ENCODE measurements at regions not wholly inside any gene's neighbourhood (a gene's known extent, or its start where the extent isn't known, plus 50 kb on each side); places are given as distances from the start of the nearest gene placed in this dataset.

DNA sequence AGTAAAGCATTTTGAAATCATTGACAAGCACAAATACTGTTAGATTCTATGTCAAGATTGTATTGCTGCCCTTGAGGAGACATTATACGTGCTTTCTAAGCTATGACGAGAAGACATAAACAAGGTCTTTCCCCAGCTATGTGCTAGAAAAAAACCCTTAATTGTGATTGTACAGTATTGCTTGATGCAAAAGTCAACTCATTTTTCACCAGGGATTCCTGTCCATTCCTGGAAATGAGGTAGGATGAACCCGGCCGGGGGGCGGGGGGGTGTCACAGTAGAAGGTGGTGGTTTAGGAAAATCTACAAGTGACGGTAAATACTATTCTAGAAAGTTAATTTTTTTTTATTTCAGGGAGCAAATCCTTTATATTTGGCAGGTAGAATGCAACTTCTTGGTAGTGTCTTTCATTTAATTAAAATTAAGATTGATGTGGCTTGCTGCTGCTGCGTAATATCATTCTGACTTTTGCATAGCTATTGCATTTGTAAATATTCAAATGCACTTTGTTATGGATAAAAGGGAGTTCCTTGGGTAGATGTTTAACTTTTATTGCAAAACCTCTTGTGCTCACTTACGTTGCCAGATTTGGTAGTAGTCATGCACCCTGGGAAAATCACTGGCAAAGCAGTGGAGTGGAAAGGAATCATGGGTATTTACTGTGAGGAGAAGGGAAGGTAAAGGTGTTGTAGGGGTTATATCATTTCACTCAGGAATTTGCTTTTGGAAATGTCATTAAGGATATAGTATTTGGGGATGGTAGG, 164.4 kb upstream of the PRPS1L1 start:
- Histone ChIP-seq H3K4me1 (ENCODE audit: insufficient read depth, low read length) (no peaks in the 10 kb centered on the region), H2AFZ (ENCODE audit: low read depth, low read length) (no peak overlapping the region), H3K4me3 (ENCODE audit: low read length) (no peak overlapping the region), H3K36me3 (ENCODE audit: insufficient read depth, low read length) (no peaks in the 10 kb centered on the region), H3K27me3 (ENCODE audit: insufficient read depth, low read length) (no peaks in the 10 kb centered on the region), H3K9me3 (ENCODE audit: low read length) (no peaks in the 10 kb centered on the region)

DNA sequence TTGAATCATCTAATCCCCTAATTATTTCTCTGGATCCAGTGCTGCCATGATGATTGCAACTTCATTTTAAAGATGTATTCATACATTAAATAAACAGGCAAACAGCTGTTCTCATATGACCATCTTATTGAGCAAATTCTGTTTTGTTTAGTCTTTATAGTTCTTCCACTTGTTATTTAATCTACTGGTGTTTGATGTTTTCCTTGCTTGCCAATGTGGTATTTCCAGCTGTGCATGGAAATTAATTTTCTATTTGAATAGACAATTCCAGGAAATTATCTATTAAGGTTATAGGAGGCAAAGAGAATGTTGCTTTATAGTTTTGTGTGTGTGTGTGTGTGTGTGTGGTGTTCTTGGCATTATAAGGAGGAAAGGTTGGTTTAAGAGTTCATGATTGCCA, 167.0 kb upstream of the PRPS1L1 start:
- Histone ChIP-seq H3K4me3 (ENCODE audit: low read length) (no peak overlapping the region), H3K36me3 (ENCODE audit: insufficient read depth, low read length) (no peaks in the 10 kb centered on the region), H3K27me3 (ENCODE audit: insufficient read depth, low read length) (no peaks in the 10 kb centered on the region), H3K9me3 (ENCODE audit: low read length) (no peaks in the 10 kb centered on the region), H3K4me1 (ENCODE audit: insufficient read depth, low read length) (no peaks in the 10 kb centered on the region), H2AFZ (ENCODE audit: low read depth, low read length) (no peak overlapping the region)

DNA sequence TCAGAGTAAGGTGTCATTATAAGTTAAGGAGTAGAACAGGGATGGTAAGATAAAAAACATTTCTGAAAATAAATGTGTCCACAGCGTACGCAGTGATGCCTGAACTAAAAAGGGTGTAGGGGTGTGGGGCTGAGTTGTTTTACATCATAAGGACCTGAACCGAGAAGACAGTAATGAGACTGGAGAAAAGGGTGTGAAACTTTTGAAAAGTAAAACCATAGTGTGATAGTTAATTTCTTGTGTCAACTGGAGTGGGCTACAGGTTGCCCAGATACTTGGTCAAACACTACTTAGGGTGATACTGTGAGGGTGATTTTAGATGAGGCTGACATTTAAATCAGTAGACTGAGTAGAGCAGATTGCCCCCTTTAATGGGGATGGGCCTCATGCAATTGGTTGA, 169.0 kb upstream of the PRPS1L1 start:
- Histone ChIP-seq H3K4me3 (ENCODE audit: low read length) (no peak overlapping the region), H3K4me1 (ENCODE audit: insufficient read depth, low read length) (no peaks in the 10 kb centered on the region), H2AFZ (ENCODE audit: low read depth, low read length) (no peak overlapping the region)

DNA sequence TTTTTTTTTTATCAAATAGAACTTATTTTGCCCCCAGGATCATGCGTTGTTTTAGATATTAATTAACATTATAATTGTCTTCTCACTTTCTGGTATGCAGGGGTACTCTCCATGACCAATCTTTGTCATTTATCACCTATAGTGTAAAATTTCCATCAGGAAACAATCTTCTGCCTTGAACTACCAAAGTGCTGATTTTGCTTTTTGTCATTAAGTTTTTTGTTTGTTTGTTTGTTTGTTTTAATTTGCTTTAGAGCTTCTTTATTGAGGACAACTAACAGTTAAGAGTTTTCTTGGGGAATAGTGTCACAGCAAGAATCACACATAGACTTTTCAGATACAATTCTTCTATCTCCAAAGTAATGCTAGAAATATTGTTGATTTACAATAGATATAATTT, 171.2 kb upstream of the PRPS1L1 start:
- no peak overlapping the region for H3K4me3 ChIP-seq (ENCODE audit: low read length)
- no peak overlapping the region for H2AFZ ChIP-seq (ENCODE audit: low read depth, low read length)
- H3K27me3 ChIP-seq (ENCODE audit: insufficient read depth, low read length), result no peaks in the 10 kb centered on the region
- no peaks in the 10 kb centered on the region for H3K9me3 ChIP-seq (ENCODE audit: low read length)
- no peaks in the 10 kb centered on the region for H3K36me3 ChIP-seq (ENCODE audit: insufficient read depth, low read length)
- no peaks in the 10 kb centered on the region for H3K4me1 ChIP-seq (ENCODE audit: insufficient read depth, low read length)

More for the DNA sequence above, 169.0 kb upstream of the PRPS1L1 start:
- no peaks in the 10 kb centered on the region for H3K9me3 ChIP-seq (ENCODE audit: low read length)
- no peaks in the 10 kb centered on the region for H3K27me3 ChIP-seq (ENCODE audit: insufficient read depth, low read length)
- no peaks in the 10 kb centered on the region for H3K36me3 ChIP-seq (ENCODE audit: insufficient read depth, low read length)

DNA sequence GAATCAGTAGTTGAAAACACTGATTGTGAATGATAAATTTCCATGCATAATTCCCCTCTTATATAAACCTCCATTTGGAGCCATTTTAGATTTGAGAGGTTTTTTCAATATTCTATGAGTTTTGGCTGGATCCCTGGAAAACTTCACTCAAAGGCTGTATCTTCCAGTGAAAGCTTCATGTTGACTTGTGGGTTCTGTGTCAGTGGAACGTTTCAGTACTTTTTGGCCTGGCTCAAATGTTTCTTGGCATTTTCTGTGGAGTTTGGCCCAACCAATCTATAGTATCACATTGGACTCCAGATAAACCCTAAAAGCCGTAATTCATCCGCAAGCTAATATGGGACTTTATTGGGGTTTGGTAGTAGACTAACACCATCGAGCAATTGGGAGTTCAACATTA, 172.6 kb upstream of the PRPS1L1 start:
- Histone ChIP-seq H2AFZ (ENCODE audit: low read depth, low read length) (no peak overlapping the region), H3K4me3 (ENCODE audit: low read length) (no peak overlapping the region), H3K4me1 (ENCODE audit: insufficient read depth, low read length) (no peaks in the 10 kb centered on the region), H3K9me3 (ENCODE audit: low read length) (no peaks in the 10 kb centered on the region), H3K27me3 (ENCODE audit: insufficient read depth, low read length) (no peaks in the 10 kb centered on the region), H3K36me3 (ENCODE audit: insufficient read depth, low read length) (no peaks in the 10 kb centered on the region)

DNA sequence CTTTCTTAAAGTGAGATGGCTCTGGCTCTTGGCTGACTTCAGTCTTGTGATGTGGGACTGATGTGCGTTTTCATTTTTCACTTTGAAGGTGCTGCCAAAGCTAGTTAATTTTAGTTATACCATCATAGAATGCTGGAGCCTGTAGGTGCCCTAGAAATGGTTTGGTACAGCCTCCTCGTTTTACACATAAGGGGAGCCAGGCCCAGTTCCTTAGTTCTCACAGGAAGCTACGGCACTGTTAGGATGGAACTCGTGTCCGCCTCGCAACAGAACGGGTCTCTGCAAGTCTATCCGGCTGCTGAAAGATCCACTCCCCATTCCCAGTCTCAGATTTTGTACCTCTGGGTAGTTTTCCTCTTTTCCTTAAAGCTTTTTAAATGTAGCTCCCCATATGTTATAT, 173.2 kb upstream of the PRPS1L1 start:
- Histone ChIP-seq H3K27me3 (ENCODE audit: insufficient read depth, low read length) (no peaks in the 10 kb centered on the region), H3K4me1 (ENCODE audit: insufficient read depth, low read length) (no peaks in the 10 kb centered on the region), H3K36me3 (ENCODE audit: insufficient read depth, low read length) (no peaks in the 10 kb centered on the region), H2AFZ (ENCODE audit: low read depth, low read length) (no peak overlapping the region), H3K9me3 (ENCODE audit: low read length) (no peaks in the 10 kb centered on the region), H3K4me3 (ENCODE audit: low read length) (no peak overlapping the region)

DNA sequence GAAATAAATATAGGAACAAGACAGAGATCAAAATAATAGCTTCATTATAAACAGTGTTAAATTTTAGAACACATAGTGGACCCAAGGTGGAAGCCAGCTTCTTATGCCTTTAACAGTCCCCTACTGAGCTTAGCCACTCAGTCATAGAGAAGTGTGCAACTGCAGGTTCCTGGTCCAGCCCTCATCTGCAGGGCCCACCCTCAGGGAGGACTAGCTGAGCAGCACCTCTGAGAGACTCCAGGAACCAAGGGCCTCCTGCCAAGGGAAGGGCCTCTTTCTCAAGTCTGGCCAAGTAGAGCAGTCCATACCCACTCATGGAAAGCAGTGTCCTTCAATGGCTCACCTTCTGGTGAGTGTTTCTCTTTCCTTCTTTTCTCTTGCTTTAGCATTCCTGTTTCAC, 173.7 kb upstream of the PRPS1L1 start:
- no peaks in the 10 kb centered on the region for H3K36me3 ChIP-seq (ENCODE audit: insufficient read depth, low read length)
- no peaks in the 10 kb centered on the region for H3K27me3 ChIP-seq (ENCODE audit: insufficient read depth, low read length)
- H3K4me3 ChIP-seq (ENCODE audit: low read length), result no peak overlapping the region
- H3K9me3 ChIP-seq (ENCODE audit: low read length), result no peaks in the 10 kb centered on the region
- no peak overlapping the region for H2AFZ ChIP-seq (ENCODE audit: low read depth, low read length)
- no peaks in the 10 kb centered on the region for H3K4me1 ChIP-seq (ENCODE audit: insufficient read depth, low read length)

DNA sequence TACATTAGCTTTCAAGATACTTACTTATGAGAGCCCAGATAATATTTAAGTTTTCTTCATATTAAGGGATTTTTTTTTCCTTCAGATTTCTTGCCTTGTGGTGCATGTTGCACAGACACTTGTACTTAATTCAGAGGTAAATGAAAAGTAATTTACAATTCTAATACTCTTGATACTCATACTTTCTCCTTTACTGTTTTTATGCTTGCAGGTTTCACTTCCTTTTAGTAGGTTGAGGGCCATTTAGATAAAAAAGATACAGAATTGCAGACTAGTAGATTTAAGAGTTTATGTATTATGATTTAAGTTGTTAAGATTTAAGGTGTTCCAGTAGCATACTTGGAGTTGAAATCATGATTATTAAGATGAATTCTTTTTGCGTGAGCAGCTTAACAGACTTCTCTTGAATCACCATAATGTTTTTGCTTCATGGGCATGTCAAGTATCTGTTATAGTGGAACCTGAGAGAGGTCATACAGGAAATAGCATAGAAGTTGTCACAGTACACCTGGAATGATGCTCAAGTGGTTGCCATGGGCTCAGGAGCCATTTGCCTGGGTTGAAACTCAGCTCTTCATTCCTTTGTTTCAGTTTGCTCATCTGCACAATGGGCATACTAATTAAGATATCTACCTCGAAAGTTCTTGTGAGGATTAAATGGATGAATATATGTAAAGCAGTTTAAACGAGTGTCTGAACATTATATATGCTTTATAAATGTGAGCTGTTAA, 174.8 kb upstream of the PRPS1L1 start:
- no peaks in the 10 kb centered on the region for H3K36me3 ChIP-seq (ENCODE audit: insufficient read depth, low read length)
- no peak overlapping the region for H2AFZ ChIP-seq (ENCODE audit: low read depth, low read length)
- H3K4me3 ChIP-seq (ENCODE audit: low read length), result no peak overlapping the region
- H3K4me1 ChIP-seq (ENCODE audit: insufficient read depth, low read length), result no peaks in the 10 kb centered on the region
- no peaks in the 10 kb centered on the region for H3K9me3 ChIP-seq (ENCODE audit: low read length)
- no peaks in the 10 kb centered on the region for H3K27me3 ChIP-seq (ENCODE audit: insufficient read depth, low read length)

DNA sequence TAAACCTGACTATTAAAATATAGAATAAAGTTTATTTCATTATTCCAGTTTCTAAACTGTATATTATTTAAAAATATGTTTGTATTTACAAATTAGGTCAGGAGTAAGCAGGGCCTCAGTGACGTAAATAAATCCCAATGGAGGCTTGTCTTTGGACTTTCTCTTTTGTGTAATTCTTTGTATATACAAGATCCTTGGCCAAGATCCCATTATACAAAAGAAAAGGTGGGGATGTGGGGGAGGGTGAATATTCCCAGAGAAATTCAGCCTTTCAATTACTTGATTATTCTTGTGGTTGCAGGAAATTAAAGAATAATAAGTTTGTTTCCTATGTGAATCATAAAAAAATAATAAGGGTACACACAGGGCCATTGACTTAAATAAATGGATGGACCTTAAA, 178.7 kb upstream of the PRPS1L1 start:
- Histone ChIP-seq H3K36me3 (ENCODE audit: insufficient read depth, low read length) (no peaks in the 10 kb centered on the region), H3K27me3 (ENCODE audit: insufficient read depth, low read length) (no peaks in the 10 kb centered on the region), H3K4me3 (ENCODE audit: low read length) (no peak overlapping the region), H2AFZ (ENCODE audit: low read depth, low read length) (no peak overlapping the region), H3K9me3 (ENCODE audit: low read length) (no peaks in the 10 kb centered on the region), H3K4me1 (ENCODE audit: insufficient read depth, low read length) (no peaks in the 10 kb centered on the region)

DNA sequence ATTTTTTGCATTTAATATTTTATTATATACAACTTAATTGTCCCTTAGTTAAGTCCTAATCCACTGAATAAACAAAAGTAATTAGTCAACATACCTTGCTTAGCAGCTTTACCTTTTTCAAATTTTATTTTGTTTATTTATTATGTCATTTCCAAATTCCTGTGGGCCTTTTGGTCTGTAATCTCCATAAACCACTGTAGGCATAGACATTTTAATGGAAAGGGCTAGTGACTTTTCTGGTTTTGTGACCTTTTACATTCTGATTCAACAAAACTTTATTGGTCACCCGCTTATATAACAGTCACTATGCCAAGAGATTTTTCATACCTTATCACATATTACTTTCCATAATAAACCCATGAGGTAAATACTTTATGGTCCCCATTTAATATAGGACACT, 181.3 kb upstream of the PRPS1L1 start:
- no peaks in the 10 kb centered on the region for H3K27me3 ChIP-seq (ENCODE audit: insufficient read depth, low read length)
- H2AFZ ChIP-seq (ENCODE audit: low read depth, low read length), result no peak overlapping the region
- H3K4me1 ChIP-seq (ENCODE audit: insufficient read depth, low read length), result no peaks in the 10 kb centered on the region
- H3K36me3 ChIP-seq (ENCODE audit: insufficient read depth, low read length), result no peaks in the 10 kb centered on the region
- no peak overlapping the region for H3K4me3 ChIP-seq (ENCODE audit: low read length)
- H3K9me3 ChIP-seq (ENCODE audit: low read length), result no peaks in the 10 kb centered on the region

DNA sequence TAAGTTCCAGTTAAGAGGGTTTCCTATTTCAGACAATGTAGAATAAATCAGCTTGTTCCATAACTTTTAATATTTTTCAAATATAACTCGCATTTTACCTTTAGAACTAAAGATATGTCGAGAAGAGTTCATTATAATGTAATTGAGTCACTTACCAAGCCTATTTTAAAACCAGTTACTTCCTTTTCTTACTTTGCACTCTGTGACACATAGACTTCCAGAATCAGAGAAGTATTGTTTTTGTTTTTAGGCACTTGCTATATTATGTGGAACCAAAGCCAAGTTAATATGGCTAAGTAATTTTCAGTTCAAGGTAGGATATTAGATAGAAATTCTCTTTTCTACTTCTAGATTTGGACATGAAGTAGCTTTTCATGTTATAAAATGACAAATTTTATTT, 182.7 kb upstream of the PRPS1L1 start:
- Histone ChIP-seq H2AFZ (ENCODE audit: low read depth, low read length) (no peak overlapping the region), H3K4me3 (ENCODE audit: low read length) (no peak overlapping the region), H3K9me3 (ENCODE audit: low read length) (no peaks in the 10 kb centered on the region)

DNA sequence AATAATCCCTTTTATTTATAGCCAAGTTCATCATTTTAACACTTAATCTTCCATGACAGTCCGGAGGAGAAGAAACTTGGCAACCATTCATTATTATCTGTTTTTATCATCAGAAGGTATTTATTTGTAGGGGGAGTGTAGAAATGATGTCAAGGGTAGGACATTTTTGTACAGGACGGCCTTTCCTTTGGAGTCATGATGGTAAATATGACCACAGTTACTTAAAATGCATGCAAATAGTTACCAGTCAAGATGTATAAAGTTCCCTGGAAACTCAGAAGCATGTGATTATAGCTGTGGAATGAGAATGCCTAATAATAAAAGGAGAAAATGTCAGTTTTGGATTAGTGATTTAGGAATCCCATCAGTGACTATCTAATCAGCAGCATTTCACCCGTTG, 183.1 kb upstream of the PRPS1L1 start:
- H3K36me3 ChIP-seq (ENCODE audit: insufficient read depth, low read length), result no peaks in the 10 kb centered on the region
- no peaks in the 10 kb centered on the region for H3K4me1 ChIP-seq (ENCODE audit: insufficient read depth, low read length)

More for the DNA sequence above, 182.7 kb upstream of the PRPS1L1 start:
- no peaks in the 10 kb centered on the region for H3K36me3 ChIP-seq (ENCODE audit: insufficient read depth, low read length)
- H3K27me3 ChIP-seq (ENCODE audit: insufficient read depth, low read length), result no peaks in the 10 kb centered on the region
- no peaks in the 10 kb centered on the region for H3K4me1 ChIP-seq (ENCODE audit: insufficient read depth, low read length)

DNA sequence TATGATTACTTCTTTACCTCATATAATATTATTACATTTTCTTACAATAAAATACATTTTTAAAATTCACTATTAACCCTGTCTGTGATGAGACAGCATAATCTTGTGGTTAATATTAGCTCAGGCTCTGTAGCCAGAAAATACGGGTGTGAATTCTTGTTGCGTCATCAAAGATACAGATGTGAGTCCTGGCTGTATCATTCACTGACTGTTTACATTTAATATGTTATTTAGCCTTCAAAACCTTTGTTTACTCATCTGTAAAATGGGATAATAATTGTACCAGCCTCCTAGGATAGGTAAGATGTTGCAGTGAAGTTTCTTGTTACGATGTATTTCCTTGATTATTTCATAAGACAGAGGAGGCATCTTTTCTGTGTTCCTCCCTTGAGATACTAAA, 184.7 kb upstream of the PRPS1L1 start:
- no peak overlapping the region for H2AFZ ChIP-seq (ENCODE audit: low read depth, low read length)
- no peaks in the 10 kb centered on the region for H3K9me3 ChIP-seq (ENCODE audit: low read length)
- no peaks in the 10 kb centered on the region for H3K27me3 ChIP-seq (ENCODE audit: insufficient read depth, low read length)
- H3K36me3 ChIP-seq (ENCODE audit: insufficient read depth, low read length), result no peaks in the 10 kb centered on the region
- H3K4me3 ChIP-seq (ENCODE audit: low read length), result no peak overlapping the region
- no peaks in the 10 kb centered on the region for H3K4me1 ChIP-seq (ENCODE audit: insufficient read depth, low read length)

More for the DNA sequence above, 183.1 kb upstream of the PRPS1L1 start:
- no peaks in the 10 kb centered on the region for H3K27me3 ChIP-seq (ENCODE audit: insufficient read depth, low read length)
- no peak overlapping the region for H2AFZ ChIP-seq (ENCODE audit: low read depth, low read length)
- H3K4me3 ChIP-seq (ENCODE audit: low read length), result no peak overlapping the region
- H3K9me3 ChIP-seq (ENCODE audit: low read length), result no peaks in the 10 kb centered on the region
